Liver (tissue), 8 donors: ENCODE measurements at regions not wholly inside any gene's neighbourhood (a gene's known extent, or its start where the extent isn't known, plus 50 kb on each side); places are given as distances from the start of the nearest gene placed in this dataset.

ENCODE experiments used
- DNase-seq: peaks from one replicate; pipeline ENCODE4 v3.0.0-alpha.2; 2017; ENCODE audit warnings: low spot score
- H3K27ac ChIP-seq, 2 donors: one replicate each; pipeline ENCODE4 v1.7.0; 2013; ENCODE audit warnings: inconsistent platforms in 2 of 2, low read length in 2 of 2, control low read depth in 1 of 2, low read depth in 1 of 2, mild to moderate bottlenecking in 1 of 2
- H3K27me3 ChIP-seq, 4 donors: one replicate each; pipeline versions ENCODE4 v1.6.1 to v1.7.0; 2013; ENCODE audit warnings: low read length in 3 of 4, inconsistent platforms in 1 of 4, mild to moderate bottlenecking in 1 of 4, moderate library complexity in 1 of 4; ENCODE audit not compliant: control insufficient read depth in 4 of 4, insufficient read depth in 4 of 4
- H3K36me3 ChIP-seq, 4 donors: one replicate each; pipeline versions ENCODE4 v1.6.1 to v1.7.0; 2013; ENCODE audit warnings: low read length in 3 of 4, mild to moderate bottlenecking in 3 of 4, low read depth in 1 of 4, moderate library complexity in 1 of 4; ENCODE audit not compliant: control insufficient read depth in 4 of 4, insufficient read depth in 3 of 4
- H3K4me1 ChIP-seq, 4 donors: one replicate each; pipeline versions ENCODE4 v1.6.1 to v1.7.0; 2013; ENCODE audit warnings: low read length in 3 of 4, mild to moderate bottlenecking in 3 of 4, moderate library complexity in 1 of 4; ENCODE audit not compliant: control insufficient read depth in 4 of 4, insufficient read depth in 4 of 4
- H3K4me3 ChIP-seq, 3 donors: one replicate each; pipeline versions ENCODE4 v1.6.1 to v1.7.0; 2013; ENCODE audit warnings: low read length in 3 of 3, control low read depth in 1 of 3, low read depth in 1 of 3, mild to moderate bottlenecking in 1 of 3
- H3K9ac ChIP-seq, 2 donors: one replicate each; pipeline ENCODE4 v1.7.0; 2013; ENCODE audit warnings: low read length in 2 of 2, mild to moderate bottlenecking in 2 of 2, moderate library complexity in 2 of 2, control low read depth in 1 of 2, low read depth in 1 of 2
- H3K9me3 ChIP-seq, 4 donors: one replicate each; pipeline versions ENCODE4 v1.6.1 to v1.7.0; 2013; ENCODE audit warnings: low read length in 3 of 4; ENCODE audit not compliant: control insufficient read depth in 4 of 4
- EGR1 ChIP-seq, 2 donors: IDR thresholded peaks; 2 replicates each; pipeline ENCODE4 v1.6.1; 2016 to 2018; ENCODE audit warnings: antibody characterized with exemption in 2 of 2, low read depth in 2 of 2
- FOXA1 ChIP-seq: IDR thresholded peaks from 2 replicates; pipeline ENCODE4 v1.6.1; 2016; ENCODE audit warnings: antibody characterized with exemption
- FOXA2 ChIP-seq: IDR thresholded peaks from 2 replicates; pipeline ENCODE4 v1.6.1; 2016; ENCODE audit warnings: antibody characterized with exemption
- GABPA ChIP-seq, 2 donors: IDR thresholded peaks in 1 of 2; conservative IDR thresholded peaks in 1 of 2; 2 replicates each; pipeline ENCODE4 v1.6.1; 2016; ENCODE audit warnings: antibody characterized with exemption in 2 of 2, mild to moderate bottlenecking in 1 of 2, moderate library complexity in 1 of 2
- HNF4G ChIP-seq: IDR thresholded peaks from 2 replicates; pipeline ENCODE4 v1.6.1; 2016; ENCODE audit warnings: antibody characterized with exemption
- JUND ChIP-seq, 2 donors: IDR thresholded peaks; 2 replicates each; pipeline ENCODE4 v1.6.1; 2016; ENCODE audit warnings: antibody characterized with exemption in 2 of 2
- NR2F2 ChIP-seq: IDR thresholded peaks from 2 replicates; pipeline ENCODE4 v1.6.1; 2016; ENCODE audit warnings: antibody characterized with exemption
- RAD21 ChIP-seq, 2 donors: IDR thresholded peaks; 2 replicates each; pipeline ENCODE4 v1.6.1; 2016; ENCODE audit warnings: antibody characterized with exemption in 2 of 2, mild to moderate bottlenecking in 2 of 2
- RXRA ChIP-seq, 2 donors: IDR thresholded peaks; 2 replicates each; pipeline ENCODE4 v1.6.1; 2017 to 2018; ENCODE audit warnings: antibody characterized with exemption in 2 of 2, mild to moderate bottlenecking in 1 of 2
- SP1 ChIP-seq: IDR thresholded peaks from 2 replicates; pipeline ENCODE4 v1.6.1; 2018; ENCODE audit warnings: antibody characterized with exemption, mild to moderate bottlenecking
- TAF1 ChIP-seq: conservative IDR thresholded peaks from 2 replicates; pipeline ENCODE4 v1.6.1; 2016; ENCODE audit warnings: antibody characterized with exemption, mild to moderate bottlenecking
- WGBS: extraction: QIAGEN DNeasy Blood & Tissue Kit; methylation state at CpG from one replicate; pipeline ENCODE4 v1.1.7; 2013; 5-methylcytosine and 5-hydroxymethylcytosine counted together
- TF ChIP-seq, protein P1 (sequence below): fragments of 150-350 bp; IDR thresholded peaks from 2 replicates; pipeline ENCODE4 v1.5.1; 2017; ENCODE audit warnings: improper control_type of control experiment, low read depth, low read length; ENCODE audit not compliant: missing input control
- TF ChIP-seq, protein P2 (sequence below): IDR thresholded peaks from 2 replicates; pipeline ENCODE4 v1.6.1; 2016; ENCODE audit warnings: antibody characterized with exemption
- TF ChIP-seq, protein P3 (sequence below): IDR thresholded peaks from 2 replicates; pipeline ENCODE4 v1.6.1; 2016; ENCODE audit warnings: antibody characterized with exemption
- TF ChIP-seq, protein P4 (sequence below): IDR thresholded peaks from 2 replicates; pipeline ENCODE4 v1.6.1; 2016; ENCODE audit warnings: antibody characterized with exemption
- TF ChIP-seq, protein P5 (sequence below): IDR thresholded peaks from 2 replicates; pipeline ENCODE4 v1.6.1; 2016; ENCODE audit warnings: antibody characterized with exemption, mild to moderate bottlenecking
- donor health status: healthy.
- donor health status: healthy.
- donor health status: healthy.
- donor health status: healthy.
- donor health status: healthy.

DNA sequence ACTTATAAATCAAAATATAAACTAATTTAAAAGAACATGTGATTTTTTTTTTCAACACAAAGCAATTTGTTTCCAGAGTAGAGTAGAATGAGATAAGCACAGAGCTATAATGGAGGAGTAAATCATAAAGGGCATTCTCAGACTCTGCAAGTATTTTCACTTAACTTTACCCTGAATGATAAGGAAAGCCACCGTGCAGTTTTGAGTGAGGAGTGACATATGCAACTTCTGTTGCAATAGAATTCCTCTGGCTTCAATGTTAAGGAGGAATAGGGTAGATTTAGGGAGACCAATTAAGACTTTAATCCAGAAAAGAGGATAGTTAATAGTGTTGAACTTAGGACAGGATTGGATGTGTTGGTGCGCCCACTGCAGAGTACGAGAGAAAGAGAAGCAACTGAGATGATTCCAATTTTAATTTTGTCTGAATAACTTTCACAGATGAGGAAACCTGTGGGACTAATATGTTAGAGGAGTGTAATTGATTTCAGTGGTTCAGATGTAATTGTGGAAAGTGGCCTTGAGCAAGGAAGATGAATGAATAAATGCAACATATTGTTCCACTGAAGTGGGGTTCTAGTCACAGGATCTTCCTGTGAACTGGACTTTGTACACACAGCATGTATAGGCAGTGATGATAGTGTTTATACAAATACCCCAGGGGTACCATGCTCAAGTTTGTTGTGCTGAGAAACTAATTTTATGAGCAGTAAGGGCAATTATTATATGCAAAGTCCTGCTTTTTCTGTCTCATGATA is 255.5 kb upstream of the ANO3 start (continued):
- TF ChIP-seq, protein P1, sequence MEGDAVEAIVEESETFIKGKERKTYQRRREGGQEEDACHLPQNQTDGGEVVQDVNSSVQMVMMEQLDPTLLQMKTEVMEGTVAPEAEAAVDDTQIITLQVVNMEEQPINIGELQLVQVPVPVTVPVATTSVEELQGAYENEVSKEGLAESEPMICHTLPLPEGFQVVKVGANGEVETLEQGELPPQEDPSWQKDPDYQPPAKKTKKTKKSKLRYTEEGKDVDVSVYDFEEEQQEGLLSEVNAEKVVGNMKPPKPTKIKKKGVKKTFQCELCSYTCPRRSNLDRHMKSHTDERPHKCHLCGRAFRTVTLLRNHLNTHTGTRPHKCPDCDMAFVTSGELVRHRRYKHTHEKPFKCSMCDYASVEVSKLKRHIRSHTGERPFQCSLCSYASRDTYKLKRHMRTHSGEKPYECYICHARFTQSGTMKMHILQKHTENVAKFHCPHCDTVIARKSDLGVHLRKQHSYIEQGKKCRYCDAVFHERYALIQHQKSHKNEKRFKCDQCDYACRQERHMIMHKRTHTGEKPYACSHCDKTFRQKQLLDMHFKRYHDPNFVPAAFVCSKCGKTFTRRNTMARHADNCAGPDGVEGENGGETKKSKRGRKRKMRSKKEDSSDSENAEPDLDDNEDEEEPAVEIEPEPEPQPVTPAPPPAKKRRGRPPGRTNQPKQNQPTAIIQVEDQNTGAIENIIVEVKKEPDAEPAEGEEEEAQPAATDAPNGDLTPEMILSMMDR, result no peak
- TF ChIP-seq JUND (IDR thresholded peaks at IDR 0.05) (no peak), GABPA (IDR thresholded peaks at IDR 0.05 in 1 of 2, conservative IDR thresholded peaks at IDR 0.05 in 1 of 2) (no peak)

DNA sequence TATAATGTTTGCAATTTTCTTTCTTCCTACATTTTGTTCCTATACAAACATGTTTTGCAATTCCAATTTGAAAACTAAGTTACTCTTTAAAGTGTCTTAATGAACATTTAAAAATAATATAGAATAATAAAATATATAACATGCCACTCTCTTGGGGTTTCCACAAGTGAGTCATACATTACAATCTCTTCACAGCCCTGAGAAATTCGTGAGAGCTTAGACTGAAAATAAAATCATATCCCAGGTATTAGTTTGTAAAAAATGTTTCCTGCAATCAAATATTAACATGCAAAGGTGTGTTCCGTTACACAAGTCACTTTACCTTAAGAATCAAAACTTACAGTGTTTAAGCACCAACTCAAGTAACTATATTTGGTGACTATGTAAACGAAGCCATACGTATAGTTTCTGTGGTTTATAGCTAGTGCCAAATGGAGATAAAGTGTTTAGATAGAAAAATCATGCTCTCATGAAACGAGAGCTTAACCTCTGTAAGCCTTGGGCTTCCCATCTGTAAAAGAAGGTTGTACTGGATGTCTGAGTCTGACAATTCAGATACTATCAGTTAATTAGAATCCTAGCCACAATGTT is 253.6 kb upstream of the ANO3 start:
- 58% methylated on average over 5 of the region's 5 CpGs for WGBS

DNA sequence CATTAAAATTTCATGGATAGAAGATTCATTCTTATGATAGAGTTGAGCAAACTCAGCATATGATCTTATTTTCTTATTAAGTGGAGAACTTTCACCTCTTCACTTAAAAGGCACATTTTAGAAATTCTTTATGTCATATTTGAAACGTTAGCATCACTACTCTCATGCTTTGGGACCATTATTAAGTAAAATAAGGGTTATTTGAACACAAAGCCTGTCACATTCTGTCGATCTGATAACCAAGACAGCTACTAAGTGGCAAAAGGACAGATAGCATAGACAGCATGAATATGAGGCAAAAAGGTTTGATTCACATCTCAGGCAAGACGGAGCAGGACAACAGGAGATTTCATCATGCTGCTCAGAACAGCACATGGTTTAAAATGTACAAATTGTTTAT is 247.6 kb upstream of the ANO3 start:
- WGBS, result 64% methylated on average over 3 of the region's 3 CpGs
- Histone ChIP-seq H3K36me3 (no peaks in the 10 kb centered on the region), H3K27me3 (no peaks in the 10 kb centered on the region), H3K9ac (no peak overlapping the region), H3K27ac (no peak overlapping the region), H3K4me1 (no peaks in the 10 kb centered on the region), H3K9me3 (no peaks in the 10 kb centered on the region), H3K4me3 (no peak overlapping the region)
- TF ChIP-seq HNF4G (no peak), FOXA1 (no peak), RXRA (IDR thresholded peaks at IDR 0.05) (no peak), RAD21 (IDR thresholded peaks at IDR 0.05) (no peak), JUND (IDR thresholded peaks at IDR 0.05) (no peak), EGR1 (IDR thresholded peaks at IDR 0.05; ENCODE audit: low read depth in 2 of 2) (no peak), GABPA (IDR thresholded peaks at IDR 0.05 in 1 of 2, conservative IDR thresholded peaks at IDR 0.05 in 1 of 2) (no peak), TAF1 (no peak), SP1 (no peak), FOXA2 (no peak), NR2F2 (no peak)
- TF ChIP-seq, protein P2, sequence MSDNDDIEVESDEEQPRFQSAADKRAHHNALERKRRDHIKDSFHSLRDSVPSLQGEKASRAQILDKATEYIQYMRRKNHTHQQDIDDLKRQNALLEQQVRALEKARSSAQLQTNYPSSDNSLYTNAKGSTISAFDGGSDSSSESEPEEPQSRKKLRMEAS, result no peak
- TF ChIP-seq, protein P3, sequence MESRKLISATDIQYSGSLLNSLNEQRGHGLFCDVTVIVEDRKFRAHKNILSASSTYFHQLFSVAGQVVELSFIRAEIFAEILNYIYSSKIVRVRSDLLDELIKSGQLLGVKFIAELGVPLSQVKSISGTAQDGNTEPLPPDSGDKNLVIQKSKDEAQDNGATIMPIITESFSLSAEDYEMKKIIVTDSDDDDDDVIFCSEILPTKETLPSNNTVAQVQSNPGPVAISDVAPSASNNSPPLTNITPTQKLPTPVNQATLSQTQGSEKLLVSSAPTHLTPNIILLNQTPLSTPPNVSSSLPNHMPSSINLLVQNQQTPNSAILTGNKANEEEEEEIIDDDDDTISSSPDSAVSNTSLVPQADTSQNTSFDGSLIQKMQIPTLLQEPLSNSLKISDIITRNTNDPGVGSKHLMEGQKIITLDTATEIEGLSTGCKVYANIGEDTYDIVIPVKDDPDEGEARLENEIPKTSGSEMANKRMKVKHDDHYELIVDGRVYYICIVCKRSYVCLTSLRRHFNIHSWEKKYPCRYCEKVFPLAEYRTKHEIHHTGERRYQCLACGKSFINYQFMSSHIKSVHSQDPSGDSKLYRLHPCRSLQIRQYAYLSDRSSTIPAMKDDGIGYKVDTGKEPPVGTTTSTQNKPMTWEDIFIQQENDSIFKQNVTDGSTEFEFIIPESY, result no peak
- TF ChIP-seq, protein P4, sequence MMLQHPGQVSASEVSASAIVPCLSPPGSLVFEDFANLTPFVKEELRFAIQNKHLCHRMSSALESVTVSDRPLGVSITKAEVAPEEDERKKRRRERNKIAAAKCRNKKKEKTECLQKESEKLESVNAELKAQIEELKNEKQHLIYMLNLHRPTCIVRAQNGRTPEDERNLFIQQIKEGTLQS, result no peak
- TF ChIP-seq, protein P5, sequence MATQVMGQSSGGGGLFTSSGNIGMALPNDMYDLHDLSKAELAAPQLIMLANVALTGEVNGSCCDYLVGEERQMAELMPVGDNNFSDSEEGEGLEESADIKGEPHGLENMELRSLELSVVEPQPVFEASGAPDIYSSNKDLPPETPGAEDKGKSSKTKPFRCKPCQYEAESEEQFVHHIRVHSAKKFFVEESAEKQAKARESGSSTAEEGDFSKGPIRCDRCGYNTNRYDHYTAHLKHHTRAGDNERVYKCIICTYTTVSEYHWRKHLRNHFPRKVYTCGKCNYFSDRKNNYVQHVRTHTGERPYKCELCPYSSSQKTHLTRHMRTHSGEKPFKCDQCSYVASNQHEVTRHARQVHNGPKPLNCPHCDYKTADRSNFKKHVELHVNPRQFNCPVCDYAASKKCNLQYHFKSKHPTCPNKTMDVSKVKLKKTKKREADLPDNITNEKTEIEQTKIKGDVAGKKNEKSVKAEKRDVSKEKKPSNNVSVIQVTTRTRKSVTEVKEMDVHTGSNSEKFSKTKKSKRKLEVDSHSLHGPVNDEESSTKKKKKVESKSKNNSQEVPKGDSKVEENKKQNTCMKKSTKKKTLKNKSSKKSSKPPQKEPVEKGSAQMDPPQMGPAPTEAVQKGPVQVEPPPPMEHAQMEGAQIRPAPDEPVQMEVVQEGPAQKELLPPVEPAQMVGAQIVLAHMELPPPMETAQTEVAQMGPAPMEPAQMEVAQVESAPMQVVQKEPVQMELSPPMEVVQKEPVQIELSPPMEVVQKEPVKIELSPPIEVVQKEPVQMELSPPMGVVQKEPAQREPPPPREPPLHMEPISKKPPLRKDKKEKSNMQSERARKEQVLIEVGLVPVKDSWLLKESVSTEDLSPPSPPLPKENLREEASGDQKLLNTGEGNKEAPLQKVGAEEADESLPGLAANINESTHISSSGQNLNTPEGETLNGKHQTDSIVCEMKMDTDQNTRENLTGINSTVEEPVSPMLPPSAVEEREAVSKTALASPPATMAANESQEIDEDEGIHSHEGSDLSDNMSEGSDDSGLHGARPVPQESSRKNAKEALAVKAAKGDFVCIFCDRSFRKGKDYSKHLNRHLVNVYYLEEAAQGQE, result no peak
- DNase-seq, result no peak

More for the DNA sequence above, 253.6 kb upstream of the ANO3 start:
- TF ChIP-seq, protein P4, result no peak
- TF ChIP-seq FOXA1 (no peak), HNF4G (no peak), NR2F2 (no peak), JUND (IDR thresholded peaks at IDR 0.05) (no peak), GABPA (IDR thresholded peaks at IDR 0.05 in 1 of 2, conservative IDR thresholded peaks at IDR 0.05 in 1 of 2) (no peak), TAF1 (no peak)
- TF ChIP-seq, protein P3, result no peak
- no peaks in the 10 kb centered on the region for H3K36me3 ChIP-seq
- H3K9ac ChIP-seq, result no peak overlapping the region
- no peaks in the 10 kb centered on the region for H3K9me3 ChIP-seq
- no peaks in the 10 kb centered on the region for H3K27me3 ChIP-seq
- H3K4me3 ChIP-seq, result no peak overlapping the region
- DNase-seq, result no peak
- H3K4me1 ChIP-seq, result no peaks in the 10 kb centered on the region
- no peak overlapping the region for H3K27ac ChIP-seq
